Calu3 (cell line): ENCODE measurements at regions not wholly inside any gene's neighbourhood (a gene's known extent, or its start where the extent isn't known, plus 50 kb on each side); places are given as distances from the start of the nearest gene placed in this dataset.

Experiments used
- BruUV-seq: library from RNA; stranded (reverse); fragments of 400-500 nt; replicated peaks from 2 replicates; lab custom pipeline; 2021; lab: Mats Ljungman, UMichigan
- CTCF ChIA-PET: fragments of 300-600 bp; sonication (Branson Sonifier 250); formaldehyde crosslinking; loops from one replicate; lab custom pipeline; 2022; ENCODE audit warnings: antibody characterized with exemption; lab: Charles Lee
- DNase-seq: peaks from one replicate; pipeline ENCODE4 v3.0.0; 2022
- H3K27ac Mint-ChIP-seq: one replicate; pipeline ENCODE4 v1.8.0; 2022; ENCODE audit warnings: mixed read lengths; ENCODE audit not compliant: unreplicated experiment
- H3K27me3 Mint-ChIP-seq: one replicate; pipeline ENCODE4 v1.8.0; 2022; ENCODE audit warnings: mixed read lengths; ENCODE audit not compliant: unreplicated experiment
- H3K36me3 Mint-ChIP-seq: one replicate; pipeline ENCODE4 v1.8.0; 2022; ENCODE audit warnings: mild to moderate bottlenecking, moderate library complexity, mixed read lengths; ENCODE audit not compliant: insufficient read depth, unreplicated experiment
- H3K4me1 Mint-ChIP-seq: one replicate; pipeline ENCODE4 v1.8.0; 2022; ENCODE audit warnings: mild to moderate bottlenecking, low read depth, mixed read lengths; ENCODE audit not compliant: unreplicated experiment
- H3K4me3 Mint-ChIP-seq: one replicate; pipeline ENCODE4 v1.8.0; 2022; ENCODE audit warnings: mild to moderate bottlenecking, low read depth, moderate library complexity, mixed read lengths; ENCODE audit not compliant: unreplicated experiment
- H3K9me3 Mint-ChIP-seq: one replicate; pipeline ENCODE4 v1.8.0; 2022; ENCODE audit warnings: low read depth, mixed read lengths; ENCODE audit not compliant: unreplicated experiment
- intact Hi-C: fragments of 100-400 bp; cut with micrococcal nuclease; formaldehyde crosslinking; loops from one replicate; pipeline ENCODE4 v1.10.0; 2022; ENCODE audit not compliant: unreplicated experiment
- TF ChIP-seq, protein P1 (sequence below): fragments of 200-600 bp; IDR thresholded peaks from one replicate; pipeline ENCODE4 v1.8.0; 2022; ENCODE audit warnings: antibody characterized with exemption; ENCODE audit not compliant: unreplicated experiment

DNA sequence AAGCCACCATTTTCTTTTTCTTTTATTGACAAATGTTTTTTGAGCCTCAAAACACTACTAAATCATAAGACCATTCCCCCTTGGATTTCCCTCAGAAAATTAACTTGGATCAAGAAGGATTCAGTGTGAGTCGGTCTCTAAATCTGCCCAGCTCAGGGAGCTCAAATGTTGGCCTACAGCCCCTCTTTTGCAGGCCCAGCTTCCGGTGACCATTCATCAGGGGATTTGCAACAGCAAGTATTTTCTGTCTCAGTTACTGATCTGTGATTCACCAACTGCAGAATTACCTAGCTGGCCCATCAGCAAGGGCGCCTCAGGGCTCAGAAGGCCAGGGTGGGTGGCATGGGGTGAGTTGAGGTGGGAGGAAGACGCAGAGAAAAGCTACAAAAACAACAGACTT, 318.1 kb downstream of the CDC5L start:
- CTCF ChIA-PET, result no interaction called here
- no peaks in the 10 kb centered on the region for H3K36me3 Mint-ChIP-seq
- intact Hi-C loops, result no loop called here
- DNase-seq, result no peak
- no peak overlapping the region for H3K4me3 Mint-ChIP-seq
- no peaks in the 10 kb centered on the region for H3K9me3 Mint-ChIP-seq
- TF ChIP-seq, protein P1, sequence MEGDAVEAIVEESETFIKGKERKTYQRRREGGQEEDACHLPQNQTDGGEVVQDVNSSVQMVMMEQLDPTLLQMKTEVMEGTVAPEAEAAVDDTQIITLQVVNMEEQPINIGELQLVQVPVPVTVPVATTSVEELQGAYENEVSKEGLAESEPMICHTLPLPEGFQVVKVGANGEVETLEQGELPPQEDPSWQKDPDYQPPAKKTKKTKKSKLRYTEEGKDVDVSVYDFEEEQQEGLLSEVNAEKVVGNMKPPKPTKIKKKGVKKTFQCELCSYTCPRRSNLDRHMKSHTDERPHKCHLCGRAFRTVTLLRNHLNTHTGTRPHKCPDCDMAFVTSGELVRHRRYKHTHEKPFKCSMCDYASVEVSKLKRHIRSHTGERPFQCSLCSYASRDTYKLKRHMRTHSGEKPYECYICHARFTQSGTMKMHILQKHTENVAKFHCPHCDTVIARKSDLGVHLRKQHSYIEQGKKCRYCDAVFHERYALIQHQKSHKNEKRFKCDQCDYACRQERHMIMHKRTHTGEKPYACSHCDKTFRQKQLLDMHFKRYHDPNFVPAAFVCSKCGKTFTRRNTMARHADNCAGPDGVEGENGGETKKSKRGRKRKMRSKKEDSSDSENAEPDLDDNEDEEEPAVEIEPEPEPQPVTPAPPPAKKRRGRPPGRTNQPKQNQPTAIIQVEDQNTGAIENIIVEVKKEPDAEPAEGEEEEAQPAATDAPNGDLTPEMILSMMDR, result no peak
- H3K27ac Mint-ChIP-seq, result no peak overlapping the region
- no TSS peak for BruUV-seq
- no peaks in the 10 kb centered on the region for H3K4me1 Mint-ChIP-seq
- H3K27me3 Mint-ChIP-seq, result peaks cover 28% of the 10 kb centered on the region

DNA sequence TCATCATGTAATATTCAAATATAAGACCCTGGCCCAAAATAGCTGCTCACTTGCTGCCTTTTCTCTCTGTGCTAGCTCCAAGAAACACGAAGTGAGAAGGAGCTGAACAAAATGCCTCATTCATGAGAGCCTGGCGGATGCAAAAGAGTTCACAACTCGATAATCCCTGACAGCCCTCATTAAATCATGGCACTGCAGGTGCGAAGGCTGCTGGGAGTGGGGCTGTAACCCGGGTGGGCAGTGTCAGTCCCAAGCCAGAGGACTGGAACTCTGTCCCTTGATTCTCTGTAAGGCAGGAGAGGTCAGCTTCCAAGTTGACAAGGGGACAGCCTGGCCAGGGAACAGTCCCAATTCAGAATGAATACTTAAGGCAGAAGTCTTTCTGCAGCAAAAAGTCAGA, 318.5 kb downstream of the CDC5L start:
- TF ChIP-seq, protein P1, result no peak
- Mint-ChIP-seq H3K4me3 (no peak overlapping the region), H3K36me3 (no peaks in the 10 kb centered on the region), H3K4me1 (no peaks in the 10 kb centered on the region), H3K9me3 (no peaks in the 10 kb centered on the region), H3K27me3 (peaks cover 24% of the 10 kb centered on the region), H3K27ac (no peak overlapping the region)
- CTCF ChIA-PET, result no interaction called here
- intact Hi-C loops, result no loop called here
- no TSS peak for BruUV-seq
- no peak for DNase-seq

DNA sequence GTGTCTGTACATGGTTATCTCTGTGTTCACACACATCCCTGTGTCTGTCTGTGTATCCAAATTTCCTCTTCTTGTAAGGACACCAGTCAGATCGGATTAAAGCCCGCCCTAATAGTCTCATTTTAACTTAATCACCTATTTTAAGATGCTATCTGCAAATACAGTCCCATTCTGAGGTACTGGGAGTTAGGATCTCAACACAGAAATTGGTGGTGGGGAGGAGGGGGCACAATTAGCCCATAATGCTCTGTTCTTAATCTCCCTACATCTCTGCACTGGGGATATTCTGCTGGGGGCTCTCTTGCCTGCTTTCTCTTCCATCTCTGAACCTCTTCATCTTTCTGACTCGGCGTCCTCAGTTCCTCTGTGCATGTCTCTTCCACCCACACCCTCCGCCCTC, 320.7 kb downstream of the CDC5L start:
- Mint-ChIP-seq H3K4me1 (no peaks in the 10 kb centered on the region), H3K27ac (no peak overlapping the region), H3K36me3 (no peaks in the 10 kb centered on the region), H3K27me3 (peaks cover 14% of the 10 kb centered on the region), H3K9me3 (no peaks in the 10 kb centered on the region), H3K4me3 (no peak overlapping the region)
- BruUV-seq, result no TSS peak
- intact Hi-C loops, result no loop called here
- DNase-seq, result no peak
- CTCF ChIA-PET, result no interaction called here
- TF ChIP-seq, protein P1, result no peak

DNA sequence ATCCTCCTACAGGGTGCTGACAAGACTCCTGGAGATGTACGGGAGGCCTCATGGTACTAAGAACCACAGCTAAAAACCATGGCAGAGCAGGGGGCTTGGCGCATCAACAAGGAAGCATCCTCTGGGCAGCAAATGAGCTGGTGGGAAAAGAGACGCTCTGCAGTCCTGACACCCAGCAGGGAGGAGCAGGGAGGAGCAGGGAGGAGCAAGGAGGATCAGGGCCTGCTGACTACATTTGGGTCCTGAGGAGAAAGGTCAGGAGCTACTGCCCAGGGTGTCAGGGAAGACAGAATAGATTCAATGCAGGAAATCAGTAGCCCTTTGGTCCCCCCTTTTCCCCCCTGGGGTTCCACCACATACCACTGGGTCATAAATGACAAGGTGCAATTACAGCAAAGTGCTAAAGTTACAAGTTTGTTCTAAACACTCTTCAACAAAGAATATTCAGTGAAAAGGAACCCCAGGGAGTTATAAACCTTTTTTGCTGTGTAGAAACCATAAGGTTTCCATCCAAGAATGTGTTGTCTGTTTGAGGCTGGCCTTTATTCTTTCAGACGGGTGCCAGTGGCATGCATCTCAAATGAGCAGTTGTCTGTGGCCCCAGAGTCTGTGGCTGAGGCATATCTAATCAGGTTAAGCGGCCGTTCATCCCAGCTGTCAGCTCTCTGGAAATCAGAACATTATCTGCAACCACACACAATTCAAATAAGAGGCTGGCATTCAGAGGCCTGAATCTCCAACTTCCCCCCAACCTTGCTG, 325.0 kb downstream of the CDC5L start:
- H3K4me3 Mint-ChIP-seq, result no peak overlapping the region
- BruUV-seq, result no TSS peak
- no peaks in the 10 kb centered on the region for H3K4me1 Mint-ChIP-seq
- CTCF ChIA-PET, result no interaction called here
- H3K27me3 Mint-ChIP-seq, result peaks cover 36% of the 10 kb centered on the region
- H3K9me3 Mint-ChIP-seq, result no peaks in the 10 kb centered on the region
- no peaks in the 10 kb centered on the region for H3K36me3 Mint-ChIP-seq
- no peak for DNase-seq
- intact Hi-C loops, result no loop called here
- TF ChIP-seq, protein P1, result no peak
- no peak overlapping the region for H3K27ac Mint-ChIP-seq
